ENCODE measurements at regions not wholly inside any gene's neighbourhood (a gene's known extent, or its start where the extent isn't known, plus 50 kb on each side); places are given as distances from the start of the nearest gene placed in this dataset.

- H3K36me3 ChIP-seq (ENCODE audit: insufficient read depth, low read depth, low read length): no peaks in the 10 kb centered on the region
- H3K27ac ChIP-seq (ENCODE audit: low read length): no peak overlapping the region
These were observed 129.3 kb upstream of the KCNJ16 start for GRCh38 chr17:69945698-69946185.

GRCh38 chr17:69947027-69947759 is 127.8 kb upstream of the KCNJ16 start:
- H3K27ac ChIP-seq (ENCODE audit: low read length): no peak overlapping the region
- no peaks in the 10 kb centered on the region for H3K36me3 ChIP-seq (ENCODE audit: insufficient read depth, low read depth, low read length)
- H3K27me3 ChIP-seq (ENCODE audit: insufficient read depth, low read length): no peaks in the 10 kb centered on the region
- no peak overlapping the region for H3K9ac ChIP-seq (ENCODE audit: low read depth, low read length)
- no peaks in the 10 kb centered on the region; the same call in 1 of the 2 replicates for H3K4me1 ChIP-seq (ENCODE audit: insufficient read depth, low read length)
- H3K4me3 ChIP-seq (ENCODE audit: low read length): no peak overlapping the region
- no peaks in the 10 kb centered on the region for H3K9me3 ChIP-seq (ENCODE audit: insufficient read depth, low read depth, low read length)

More at GRCh38 chr17:69945698-69946185, 129.3 kb upstream of the KCNJ16 start:
- no peaks in the 10 kb centered on the region; the same call in 1 of the 2 replicates for H3K4me1 ChIP-seq (ENCODE audit: insufficient read depth, low read length)
- H3K9me3 ChIP-seq (ENCODE audit: insufficient read depth, low read depth, low read length): no peaks in the 10 kb centered on the region
- H3K4me3 ChIP-seq (ENCODE audit: low read length): no peak overlapping the region
- H3K27me3 ChIP-seq (ENCODE audit: insufficient read depth, low read length): no peaks in the 10 kb centered on the region
- no peak overlapping the region for H3K9ac ChIP-seq (ENCODE audit: low read depth, low read length)

- Histone ChIP-seq H3K9ac (ENCODE audit: low read depth, low read length) (no peak overlapping the region), H3K27me3 (ENCODE audit: insufficient read depth, low read length) (no peaks in the 10 kb centered on the region), H3K9me3 (ENCODE audit: insufficient read depth, low read depth, low read length) (no peaks in the 10 kb centered on the region), H3K4me1 (ENCODE audit: insufficient read depth, low read length) (no peaks in the 10 kb centered on the region; the same call in 1 of the 2 replicates), H3K4me3 (ENCODE audit: low read length) (no peak overlapping the region), H3K36me3 (ENCODE audit: insufficient read depth, low read depth, low read length) (no peaks in the 10 kb centered on the region), H3K27ac (ENCODE audit: low read length) (no peak overlapping the region)
These were observed 126.6 kb upstream of the KCNJ16 start for GRCh38 chr17:69948406-69948805.

GRCh38 chr17:69949496-69949895 is 125.5 kb upstream of the KCNJ16 start:
- Histone ChIP-seq H3K27ac (ENCODE audit: low read length) (no peak overlapping the region), H3K9ac (ENCODE audit: low read depth, low read length) (no peak overlapping the region)

GRCh38 chr17:69949973-69950695 is 124.9 kb upstream of the KCNJ16 start:
- H3K4me1 ChIP-seq (ENCODE audit: insufficient read depth, low read length): no peaks in the 10 kb centered on the region; the same call in 1 of the 2 replicates
- no peaks in the 10 kb centered on the region for H3K9me3 ChIP-seq (ENCODE audit: insufficient read depth, low read depth, low read length)
- H3K4me3 ChIP-seq (ENCODE audit: low read length): no peak overlapping the region
- H3K36me3 ChIP-seq (ENCODE audit: insufficient read depth, low read depth, low read length): no peaks in the 10 kb centered on the region
- no peak overlapping the region for H3K9ac ChIP-seq (ENCODE audit: low read depth, low read length)
- H3K27ac ChIP-seq (ENCODE audit: low read length): no peak overlapping the region
- H3K27me3 ChIP-seq (ENCODE audit: insufficient read depth, low read length): no peaks in the 10 kb centered on the region

More at GRCh38 chr17:69949496-69949895, 125.5 kb upstream of the KCNJ16 start:
- H3K36me3 ChIP-seq (ENCODE audit: insufficient read depth, low read depth, low read length): no peaks in the 10 kb centered on the region
- H3K4me1 ChIP-seq (ENCODE audit: insufficient read depth, low read length): no peaks in the 10 kb centered on the region; the same call in 1 of the 2 replicates
- no peaks in the 10 kb centered on the region for H3K9me3 ChIP-seq (ENCODE audit: insufficient read depth, low read depth, low read length)
- H3K27me3 ChIP-seq (ENCODE audit: insufficient read depth, low read length): no peaks in the 10 kb centered on the region
- H3K4me3 ChIP-seq (ENCODE audit: low read length): no peak overlapping the region

DNA sequence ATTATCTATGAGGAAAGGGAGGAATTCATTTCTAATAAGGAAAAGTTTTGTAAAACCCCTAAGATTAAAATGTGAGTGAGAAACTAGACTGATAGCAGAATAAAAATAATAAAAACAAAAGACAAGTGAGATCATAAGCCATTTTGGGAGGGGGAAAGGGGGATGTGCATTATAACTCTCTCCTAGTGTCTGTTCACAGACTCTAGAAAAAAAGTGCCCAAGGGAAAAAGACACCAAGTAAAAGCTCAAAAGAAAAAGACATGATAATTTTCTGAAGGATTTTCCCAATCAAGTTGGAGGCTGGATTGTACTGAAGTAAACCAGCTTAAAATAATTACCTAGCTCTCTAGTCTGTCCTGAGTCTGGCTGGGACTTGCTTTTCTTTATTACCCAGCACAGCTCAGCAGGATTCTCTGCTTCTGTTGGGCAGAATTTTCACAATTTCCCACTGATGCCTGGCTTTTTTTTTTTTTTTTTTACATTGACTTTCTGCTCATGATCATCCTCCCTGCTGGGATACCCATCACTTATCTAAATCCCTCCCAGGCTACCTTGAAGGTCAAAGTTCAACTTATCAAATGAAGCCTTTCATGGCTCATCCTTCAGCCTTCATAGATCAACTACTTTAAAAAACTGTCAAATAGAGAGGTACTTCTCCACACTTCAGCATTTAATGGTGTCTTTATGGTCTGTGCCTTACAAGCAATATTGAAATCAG is 124.2 kb upstream of the KCNJ16 start:
- Histone ChIP-seq H3K36me3 (ENCODE audit: insufficient read depth, low read depth, low read length) (no peaks in the 10 kb centered on the region), H3K9ac (ENCODE audit: low read depth, low read length) (no peak overlapping the region), H3K27ac (ENCODE audit: low read length) (no peak overlapping the region), H3K4me3 (ENCODE audit: low read length) (no peak overlapping the region), H3K27me3 (ENCODE audit: insufficient read depth, low read length) (no peaks in the 10 kb centered on the region), H3K4me1 (ENCODE audit: insufficient read depth, low read length) (no peaks in the 10 kb centered on the region), H3K9me3 (ENCODE audit: insufficient read depth, low read depth, low read length) (no peaks in the 10 kb centered on the region)

DNA sequence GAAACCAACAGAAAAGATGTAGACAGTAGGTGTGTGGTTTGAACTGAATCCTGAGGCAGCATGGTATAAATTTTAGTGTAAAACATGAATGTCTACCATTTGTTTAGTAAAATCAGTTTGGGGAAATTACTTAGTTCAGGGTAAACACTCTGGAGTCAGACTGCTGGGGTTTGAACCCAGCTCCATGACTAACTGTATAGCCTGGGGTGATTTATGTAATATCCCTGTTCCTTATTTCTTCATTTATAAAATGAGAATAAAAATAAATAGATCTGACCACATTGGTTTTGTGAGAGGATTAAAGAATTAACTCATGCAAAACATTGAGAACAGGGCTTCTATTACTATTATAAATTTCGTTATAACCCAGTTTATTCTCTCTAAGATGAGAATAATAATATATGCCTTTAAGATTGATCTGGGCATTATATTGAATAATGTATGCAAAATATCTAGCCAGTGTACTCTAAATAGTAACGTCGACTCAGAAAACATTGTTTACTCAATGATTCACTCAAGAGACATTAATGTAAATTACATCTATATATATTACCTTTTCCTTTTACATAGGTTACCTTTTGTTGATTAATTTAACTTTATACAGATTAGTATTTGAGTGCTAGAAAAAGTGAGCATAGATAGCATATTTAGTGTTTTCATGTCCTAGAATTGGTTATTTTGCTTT is 120.6 kb upstream of the KCNJ16 start:
- H3K27me3 ChIP-seq (ENCODE audit: insufficient read depth, low read length): no peaks in the 10 kb centered on the region
- H3K27ac ChIP-seq (ENCODE audit: low read length): no peak overlapping the region
- no peak overlapping the region for H3K4me3 ChIP-seq (ENCODE audit: low read length)
- H3K4me1 ChIP-seq (ENCODE audit: insufficient read depth, low read length): no peaks in the 10 kb centered on the region
- H3K36me3 ChIP-seq (ENCODE audit: insufficient read depth, low read depth, low read length): no peaks in the 10 kb centered on the region
- no peaks in the 10 kb centered on the region for H3K9me3 ChIP-seq (ENCODE audit: insufficient read depth, low read depth, low read length)
- H3K9ac ChIP-seq (ENCODE audit: low read depth, low read length): no peak overlapping the region

- H3K27me3 ChIP-seq (ENCODE audit: insufficient read depth, low read length): no peaks in the 10 kb centered on the region
- H3K9me3 ChIP-seq (ENCODE audit: insufficient read depth, low read depth, low read length): no peaks in the 10 kb centered on the region
- peaks cover 16% of the 10 kb centered on the region for H3K4me1 ChIP-seq (ENCODE audit: insufficient read depth, low read length)
- no peaks in the 10 kb centered on the region for H3K36me3 ChIP-seq (ENCODE audit: insufficient read depth, low read depth, low read length)
- H3K4me3 ChIP-seq (ENCODE audit: low read length): no peak overlapping the region
- H3K27ac ChIP-seq (ENCODE audit: low read length): no peak overlapping the region
- no peak overlapping the region for H3K9ac ChIP-seq (ENCODE audit: low read depth, low read length)
These were observed 117.0 kb upstream of the KCNJ16 start for GRCh38 chr17:69958063-69958462.

DNA sequence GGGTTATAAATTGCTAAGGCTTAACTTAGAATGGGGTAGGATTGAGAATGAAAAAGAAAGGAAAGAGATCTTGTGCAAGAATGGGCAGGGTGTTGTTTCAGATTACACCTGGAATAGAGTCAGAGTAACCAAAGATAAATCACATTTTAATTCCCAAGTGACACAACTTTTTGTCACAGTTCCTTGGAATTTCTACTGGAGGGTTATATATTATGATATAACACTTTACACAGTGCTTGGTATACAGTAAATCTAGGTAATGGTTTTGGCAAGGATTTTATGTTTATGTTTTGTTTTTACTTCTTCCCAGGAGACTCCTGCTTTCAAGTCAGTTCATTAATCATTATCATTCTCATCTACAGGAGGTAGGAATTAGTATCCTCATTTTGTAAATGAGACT is 115.7 kb upstream of the KCNJ16 start:
- H3K4me3 ChIP-seq (ENCODE audit: low read length): no peak overlapping the region
- no peaks in the 10 kb centered on the region for H3K27me3 ChIP-seq (ENCODE audit: insufficient read depth, low read length)
- no peaks in the 10 kb centered on the region for H3K9me3 ChIP-seq (ENCODE audit: insufficient read depth, low read depth, low read length)
- H3K36me3 ChIP-seq (ENCODE audit: insufficient read depth, low read depth, low read length): no peaks in the 10 kb centered on the region
- peaks cover 16% of the 10 kb centered on the region for H3K4me1 ChIP-seq (ENCODE audit: insufficient read depth, low read length)
- H3K27ac ChIP-seq (ENCODE audit: low read length): no peak overlapping the region
- H3K9ac ChIP-seq (ENCODE audit: low read depth, low read length): no peak overlapping the region

DNA sequence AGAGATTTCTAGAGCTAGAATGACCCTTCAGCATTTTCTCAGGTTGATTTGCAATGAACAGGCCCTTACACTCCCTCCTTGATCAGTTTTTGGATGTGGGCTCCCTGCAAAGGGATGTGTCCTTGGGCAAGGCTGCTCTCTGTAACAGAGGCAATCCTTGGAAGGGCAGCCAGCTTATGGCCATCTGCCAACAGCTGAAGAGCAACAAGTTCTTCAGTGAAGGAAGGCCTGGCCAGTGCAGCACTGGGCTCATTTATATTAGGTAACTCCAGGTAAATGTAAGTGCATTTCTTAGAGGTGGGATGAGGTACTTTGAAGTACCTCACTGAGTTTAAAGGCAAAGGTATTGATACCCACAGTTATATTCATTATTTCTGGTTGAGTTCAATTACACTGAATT is 114.3 kb upstream of the KCNJ16 start:
- Histone ChIP-seq H3K27ac (ENCODE audit: low read length) (no peak overlapping the region), H3K36me3 (ENCODE audit: insufficient read depth, low read depth, low read length) (no peaks in the 10 kb centered on the region), H3K4me3 (ENCODE audit: low read length) (no peak overlapping the region), H3K4me1 (ENCODE audit: insufficient read depth, low read length) (peaks cover 16% of the 10 kb centered on the region), H3K27me3 (ENCODE audit: insufficient read depth, low read length) (no peaks in the 10 kb centered on the region), H3K9ac (ENCODE audit: low read depth, low read length) (no peak overlapping the region), H3K9me3 (ENCODE audit: insufficient read depth, low read depth, low read length) (no peaks in the 10 kb centered on the region)

GRCh38 chr17:69961501-69962145 is 113.4 kb upstream of the KCNJ16 start:
- peaks cover 16% of the 10 kb centered on the region for H3K4me1 ChIP-seq (ENCODE audit: insufficient read depth, low read length)
- no peaks in the 10 kb centered on the region for H3K36me3 ChIP-seq (ENCODE audit: insufficient read depth, low read depth, low read length)
- H3K9ac ChIP-seq (ENCODE audit: low read depth, low read length): no peak overlapping the region
- no peak overlapping the region for H3K4me3 ChIP-seq (ENCODE audit: low read length)
- no peaks in the 10 kb centered on the region for H3K27me3 ChIP-seq (ENCODE audit: insufficient read depth, low read length)
- H3K9me3 ChIP-seq (ENCODE audit: insufficient read depth, low read depth, low read length): no peaks in the 10 kb centered on the region
- H3K27ac ChIP-seq (ENCODE audit: low read length): no peak overlapping the region
